IPS-18a (cell line): ENCODE measurements at regions not wholly inside any gene's neighbourhood (a gene's known extent, or its start where the extent isn't known, plus 50 kb on each side); places are given as distances from the start of the nearest gene placed in this dataset.

ENCODE experiments used
- H3K27ac ChIP-seq: one replicate; pipeline ENCODE4 v1.5.1; 2013; ENCODE audit warnings: low read length
- H3K27me3 ChIP-seq: one replicate; pipeline ENCODE4 v1.6.1; 2013; ENCODE audit warnings: mild to moderate bottlenecking, low read length; ENCODE audit not compliant: control insufficient read depth, insufficient read depth
- H3K36me3 ChIP-seq: one replicate; pipeline ENCODE4 v1.6.1; 2013; ENCODE audit warnings: low read depth, low read length; ENCODE audit not compliant: control insufficient read depth
- H3K4me1 ChIP-seq: one replicate; pipeline ENCODE4 v1.6.1; 2013; ENCODE audit warnings: low read depth, low read length; ENCODE audit not compliant: control insufficient read depth
- H3K4me3 ChIP-seq: one replicate; pipeline ENCODE4 v1.5.1; 2013; ENCODE audit warnings: low read length
- H3K9ac ChIP-seq: one replicate; pipeline ENCODE4 v1.6.1; 2013; ENCODE audit warnings: mild to moderate bottlenecking, low read length, moderate library complexity
- H3K9me3 ChIP-seq: one replicate; pipeline ENCODE4 v1.6.1; 2013; ENCODE audit warnings: low read depth, low read length; ENCODE audit not compliant: control insufficient read depth

GRCh38 chr11:92808022-92808421 is 161.4 kb upstream of the MTNR1B start:
- Histone ChIP-seq H3K27me3 (no peaks in the 10 kb centered on the region), H3K36me3 (no peaks in the 10 kb centered on the region), H3K9ac (no peak overlapping the region), H3K4me1 (peaks cover 20% of the 10 kb centered on the region), H3K27ac (no peak overlapping the region), H3K9me3 (no peaks in the 10 kb centered on the region), H3K4me3 (no peak overlapping the region)

GRCh38 chr11:92810423-92811064 is 158.9 kb upstream of the MTNR1B start:
- Histone ChIP-seq H3K27ac (no peak overlapping the region), H3K27me3 (no peaks in the 10 kb centered on the region), H3K36me3 (no peaks in the 10 kb centered on the region), H3K9ac (no peak overlapping the region), H3K4me3 (no peak overlapping the region), H3K9me3 (no peaks in the 10 kb centered on the region), H3K4me1 (peaks cover 13% of the 10 kb centered on the region)

GRCh38 chr11:92811341-92811740 is 158.1 kb upstream of the MTNR1B start:
- Histone ChIP-seq H3K27ac (no peak overlapping the region), H3K9ac (no peak overlapping the region), H3K4me1 (peaks cover 13% of the 10 kb centered on the region), H3K36me3 (no peaks in the 10 kb centered on the region), H3K4me3 (no peak overlapping the region), H3K27me3 (no peaks in the 10 kb centered on the region), H3K9me3 (no peaks in the 10 kb centered on the region)

- no peaks in the 10 kb centered on the region for H3K27me3 ChIP-seq
- H3K9me3 ChIP-seq = no peaks in the 10 kb centered on the region
- peaks cover 7% of the 10 kb centered on the region for H3K4me1 ChIP-seq
- H3K4me3 ChIP-seq = no peak overlapping the region
- no peak overlapping the region for H3K9ac ChIP-seq
- H3K36me3 ChIP-seq = no peaks in the 10 kb centered on the region
- H3K27ac ChIP-seq = no peak overlapping the region
Observed at GRCh38 chr11:92812841-92813240, 156.6 kb upstream of the MTNR1B start.

- Histone ChIP-seq H3K4me1 (peaks cover 4% of the 10 kb centered on the region), H3K4me3 (no peak overlapping the region), H3K27me3 (no peaks in the 10 kb centered on the region), H3K36me3 (no peaks in the 10 kb centered on the region), H3K27ac (no peak overlapping the region), H3K9me3 (no peaks in the 10 kb centered on the region), H3K9ac (no peak overlapping the region)
Observed at GRCh38 chr11:92819830-92820229, 149.6 kb upstream of the MTNR1B start.

- Histone ChIP-seq H3K9me3 (no peaks in the 10 kb centered on the region), H3K4me1 (peaks cover 4% of the 10 kb centered on the region)
Observed at GRCh38 chr11:92820860-92821259, 148.6 kb upstream of the MTNR1B start.

GRCh38 chr11:92822410-92822809 is 147.0 kb upstream of the MTNR1B start:
- H3K4me1 ChIP-seq = peaks cover 4% of the 10 kb centered on the region
- no peaks in the 10 kb centered on the region for H3K27me3 ChIP-seq
- H3K27ac ChIP-seq = no peak overlapping the region
- H3K9ac ChIP-seq = no peak overlapping the region
- no peak overlapping the region for H3K4me3 ChIP-seq
- H3K9me3 ChIP-seq = no peaks in the 10 kb centered on the region
- H3K36me3 ChIP-seq = no peaks in the 10 kb centered on the region

More at GRCh38 chr11:92820860-92821259, 148.6 kb upstream of the MTNR1B start:
- no peak overlapping the region for H3K4me3 ChIP-seq
- no peaks in the 10 kb centered on the region for H3K36me3 ChIP-seq
- H3K27me3 ChIP-seq = no peaks in the 10 kb centered on the region
- H3K9ac ChIP-seq = no peak overlapping the region
- H3K27ac ChIP-seq = no peak overlapping the region

- H3K9me3 ChIP-seq = no peaks in the 10 kb centered on the region
- no peaks in the 10 kb centered on the region for H3K36me3 ChIP-seq
- H3K4me1 ChIP-seq = peaks cover 11% of the 10 kb centered on the region
- H3K27me3 ChIP-seq = no peaks in the 10 kb centered on the region
- H3K9ac ChIP-seq = no peak overlapping the region
- H3K4me3 ChIP-seq = no peak overlapping the region
- no peak overlapping the region for H3K27ac ChIP-seq
Observed at GRCh38 chr11:92826136-92826535, 143.3 kb upstream of the MTNR1B start.

- no peaks in the 10 kb centered on the region for H3K36me3 ChIP-seq
- no peak overlapping the region for H3K4me3 ChIP-seq
- H3K27me3 ChIP-seq = no peaks in the 10 kb centered on the region
- no peaks in the 10 kb centered on the region for H3K9me3 ChIP-seq
- no peak overlapping the region for H3K27ac ChIP-seq
- no peak overlapping the region for H3K9ac ChIP-seq
- peaks cover 9% of the 10 kb centered on the region for H3K4me1 ChIP-seq
Observed at GRCh38 chr11:92826603-92827002, 142.8 kb upstream of the MTNR1B start.

- peaks cover 9% of the 10 kb centered on the region for H3K4me1 ChIP-seq
- H3K9me3 ChIP-seq = no peaks in the 10 kb centered on the region
- no peaks in the 10 kb centered on the region for H3K27me3 ChIP-seq
- no peak overlapping the region for H3K9ac ChIP-seq
- H3K27ac ChIP-seq = no peak overlapping the region
- no peaks in the 10 kb centered on the region for H3K36me3 ChIP-seq
- no peak overlapping the region for H3K4me3 ChIP-seq
Observed at GRCh38 chr11:92827132-92827531, 142.3 kb upstream of the MTNR1B start.

GRCh38 chr11:92828556-92828955 is 140.9 kb upstream of the MTNR1B start:
- Histone ChIP-seq H3K9ac (no peak overlapping the region), H3K9me3 (no peaks in the 10 kb centered on the region), H3K36me3 (no peaks in the 10 kb centered on the region), H3K27me3 (no peaks in the 10 kb centered on the region), H3K27ac (no peak overlapping the region), H3K4me1 (peaks cover 9% of the 10 kb centered on the region), H3K4me3 (no peak overlapping the region)

- peaks cover 9% of the 10 kb centered on the region for H3K4me1 ChIP-seq
- no peak overlapping the region for H3K27ac ChIP-seq
- no peaks in the 10 kb centered on the region for H3K36me3 ChIP-seq
- H3K27me3 ChIP-seq = no peaks in the 10 kb centered on the region
- H3K9me3 ChIP-seq = no peaks in the 10 kb centered on the region
- no peak overlapping the region for H3K9ac ChIP-seq
- H3K4me3 ChIP-seq = no peak overlapping the region
Observed at GRCh38 chr11:92829121-92829520, 140.3 kb upstream of the MTNR1B start.
